Prostate gland (tissue), 2 donors: ENCODE measurements at regions not wholly inside any gene's neighbourhood (a gene's known extent, or its start where the extent isn't known, plus 50 kb on each side); places are given as distances from the start of the nearest gene placed in this dataset.

Source experiments
- POLR2A ChIP-seq: fragments of 450-650 bp; IDR thresholded peaks from one replicate; pipeline ENCODE4 v1.6.1; 2016; ENCODE audit warnings: antibody characterized with exemption, mild to moderate bottlenecking
- POLR2AphosphoS5 ChIP-seq: sonication (generic); formaldehyde crosslinking; IDR thresholded peaks from one replicate; pipeline ENCODE4 v1.6.1; 2017; ENCODE audit warnings: antibody characterized with exemption
- TF ChIP-seq, protein P1 (sequence below), 4 experiments: fragments of 200-600 bp in 2 of 4; fragments of 450-650 bp in 2 of 4; sonication (generic) in 2 of 4; IDR thresholded peaks; 1 replicate in 3 of 4; 2 replicates in 1 of 4; pipeline ENCODE4 v1.5.1; 2016 to 2019; ENCODE audit warnings: antibody characterized with exemption in 4 of 4, mild to moderate bottlenecking in 2 of 4, moderate library complexity in 2 of 4

DNA sequence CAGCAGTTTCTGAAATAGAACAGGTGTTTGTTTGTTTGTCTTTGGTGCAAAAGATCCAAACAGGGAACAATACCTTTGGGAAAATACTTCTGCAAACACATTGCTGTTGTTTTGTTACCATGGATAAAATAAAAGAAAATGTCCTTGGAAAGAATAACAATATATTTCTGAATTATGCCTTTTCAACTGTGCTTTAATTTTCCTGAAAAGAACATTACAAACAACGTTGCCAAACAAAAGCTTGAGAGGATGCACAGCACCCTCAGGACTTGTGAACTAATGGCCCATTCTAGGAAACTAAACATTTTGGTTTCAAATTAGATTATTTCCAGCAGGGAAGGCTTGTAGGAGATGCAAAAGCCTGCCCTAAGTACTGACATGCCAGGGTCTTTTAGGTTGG lies 967.2 kb downstream of the TLE4 start:
- TF ChIP-seq, protein P1, sequence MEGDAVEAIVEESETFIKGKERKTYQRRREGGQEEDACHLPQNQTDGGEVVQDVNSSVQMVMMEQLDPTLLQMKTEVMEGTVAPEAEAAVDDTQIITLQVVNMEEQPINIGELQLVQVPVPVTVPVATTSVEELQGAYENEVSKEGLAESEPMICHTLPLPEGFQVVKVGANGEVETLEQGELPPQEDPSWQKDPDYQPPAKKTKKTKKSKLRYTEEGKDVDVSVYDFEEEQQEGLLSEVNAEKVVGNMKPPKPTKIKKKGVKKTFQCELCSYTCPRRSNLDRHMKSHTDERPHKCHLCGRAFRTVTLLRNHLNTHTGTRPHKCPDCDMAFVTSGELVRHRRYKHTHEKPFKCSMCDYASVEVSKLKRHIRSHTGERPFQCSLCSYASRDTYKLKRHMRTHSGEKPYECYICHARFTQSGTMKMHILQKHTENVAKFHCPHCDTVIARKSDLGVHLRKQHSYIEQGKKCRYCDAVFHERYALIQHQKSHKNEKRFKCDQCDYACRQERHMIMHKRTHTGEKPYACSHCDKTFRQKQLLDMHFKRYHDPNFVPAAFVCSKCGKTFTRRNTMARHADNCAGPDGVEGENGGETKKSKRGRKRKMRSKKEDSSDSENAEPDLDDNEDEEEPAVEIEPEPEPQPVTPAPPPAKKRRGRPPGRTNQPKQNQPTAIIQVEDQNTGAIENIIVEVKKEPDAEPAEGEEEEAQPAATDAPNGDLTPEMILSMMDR (IDR thresholded peaks at IDR 0.05) = no peak
- TF ChIP-seq POLR2A = no peak
- TF ChIP-seq POLR2AphosphoS5 = no peak
